Vagina (tissue), 2 donors: ENCODE measurements at regions not wholly inside any gene's neighbourhood (a gene's known extent, or its start where the extent isn't known, plus 50 kb on each side); places are given as distances from the start of the nearest gene placed in this dataset.

Experiments
- POLR2A ChIP-seq, 2 donors: fragments of 450-650 bp; IDR thresholded peaks; one replicate each; pipeline ENCODE4 v1.6.1; 2017; ENCODE audit warnings: antibody characterized with exemption in 2 of 2, mild to moderate bottlenecking in 2 of 2, moderate library complexity in 2 of 2
- TF ChIP-seq, protein P1 (sequence below), 3 experiments: fragments of 450-650 bp in 2 of 3; fragments of 200-600 bp in 1 of 3; sonication (generic) in 1 of 3; IDR thresholded peaks; one replicate each; pipeline ENCODE4 v1.5.1; 2017 to 2019; ENCODE audit warnings: antibody characterized with exemption in 3 of 3, mild to moderate bottlenecking in 2 of 3, moderate library complexity in 2 of 3

DNA sequence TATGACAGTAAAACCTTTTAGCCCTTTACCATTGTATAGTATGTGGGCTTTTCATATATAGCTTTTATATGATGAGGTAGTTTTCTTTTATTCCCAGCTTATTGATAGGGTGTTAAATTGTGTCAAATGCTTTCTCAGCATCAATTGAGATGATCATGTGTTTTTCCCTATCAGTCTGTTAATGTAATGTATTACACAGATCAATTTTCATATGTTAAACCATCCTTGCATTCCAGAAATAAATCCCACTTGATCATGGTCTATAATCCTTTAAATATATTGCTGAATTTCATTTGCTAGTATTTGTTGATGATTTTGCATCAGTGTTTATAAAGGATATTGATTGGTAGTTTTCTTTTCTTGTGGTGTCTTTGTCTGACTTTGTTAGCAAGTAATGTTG, 603.9 kb downstream of the TRHDE start:
- TF ChIP-seq POLR2A (IDR thresholded peaks at IDR 0.05): no peak
- TF ChIP-seq, protein P1, sequence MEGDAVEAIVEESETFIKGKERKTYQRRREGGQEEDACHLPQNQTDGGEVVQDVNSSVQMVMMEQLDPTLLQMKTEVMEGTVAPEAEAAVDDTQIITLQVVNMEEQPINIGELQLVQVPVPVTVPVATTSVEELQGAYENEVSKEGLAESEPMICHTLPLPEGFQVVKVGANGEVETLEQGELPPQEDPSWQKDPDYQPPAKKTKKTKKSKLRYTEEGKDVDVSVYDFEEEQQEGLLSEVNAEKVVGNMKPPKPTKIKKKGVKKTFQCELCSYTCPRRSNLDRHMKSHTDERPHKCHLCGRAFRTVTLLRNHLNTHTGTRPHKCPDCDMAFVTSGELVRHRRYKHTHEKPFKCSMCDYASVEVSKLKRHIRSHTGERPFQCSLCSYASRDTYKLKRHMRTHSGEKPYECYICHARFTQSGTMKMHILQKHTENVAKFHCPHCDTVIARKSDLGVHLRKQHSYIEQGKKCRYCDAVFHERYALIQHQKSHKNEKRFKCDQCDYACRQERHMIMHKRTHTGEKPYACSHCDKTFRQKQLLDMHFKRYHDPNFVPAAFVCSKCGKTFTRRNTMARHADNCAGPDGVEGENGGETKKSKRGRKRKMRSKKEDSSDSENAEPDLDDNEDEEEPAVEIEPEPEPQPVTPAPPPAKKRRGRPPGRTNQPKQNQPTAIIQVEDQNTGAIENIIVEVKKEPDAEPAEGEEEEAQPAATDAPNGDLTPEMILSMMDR (IDR thresholded peaks at IDR 0.05): no peak
